Left lobe of liver (tissue), 2 donors: ENCODE measurements at regions not wholly inside any gene's neighbourhood (a gene's known extent, or its start where the extent isn't known, plus 50 kb on each side); places are given as distances from the start of the nearest gene placed in this dataset.
"Not testable (repeated sequence)": the region's sequence is repeated elsewhere in the genome, so short reads cannot be mapped to it uniquely, and the experiment has no call there.

Source experiments
- ATAC-seq: fragments of 200-7000 bp; cut with Tn5 transposase; one replicate; pipeline ENCODE4 v1.9.1; 2020; ENCODE audit warnings: mild to moderate bottlenecking, moderate library complexity
- DNase-seq: peaks from one replicate; pipeline ENCODE4 v3.0.0-alpha.2; 2020; ENCODE audit warnings: low spot score
- donor health status: DM: no; HTN: no; CAD: no; lungs with moderate emphysema.
- donor health status: DM: no; HTN: yes; CAD: no.

- no peak for ATAC-seq
- no peak for DNase-seq
Measured at GRCh38 chr18:11391661-11392060, 217.7 kb upstream of the SLC35G4 start.

GRCh38 chr18:11388755-11389680, 220.4 kb upstream of the SLC35G4 start:
- ATAC-seq: no peak
- no peak for DNase-seq

GRCh38 chr18:11387880-11388279, 221.5 kb upstream of the SLC35G4 start:
- peak; percentile 75 for DNase-seq

GRCh38 chr18:11383381-11383780, 226.0 kb upstream of the SLC35G4 start:
- ATAC-seq: no peak
- no peak for DNase-seq

More at GRCh38 chr18:11387880-11388279, 221.5 kb upstream of the SLC35G4 start:
- ATAC-seq: peak; percentile 97

GRCh38 chr18:11380968-11381367, 228.4 kb upstream of the SLC35G4 start:
- DNase-seq: no peak
- ATAC-seq: no peak

- no peak for ATAC-seq
Measured at GRCh38 chr18:11379660-11380059, 229.7 kb upstream of the SLC35G4 start.

GRCh38 chr18:11377766-11378540, 228.6 kb upstream of the PIEZO2 start:
- DNase-seq (no peak), ATAC-seq (no peak)

More at GRCh38 chr18:11379660-11380059, 229.7 kb upstream of the SLC35G4 start:
- DNase-seq: no peak

- DNase-seq (no peak), ATAC-seq (no peak)
Measured at GRCh38 chr18:11372163-11372562, 222.8 kb upstream of the PIEZO2 start.

- ATAC-seq: no peak
Measured at GRCh38 chr18:11369556-11369955, 220.2 kb upstream of the PIEZO2 start.

GRCh38 chr18:11368020-11368419, 218.7 kb upstream of the PIEZO2 start:
- DNase-seq (no peak), ATAC-seq (no peak)

More at GRCh38 chr18:11369556-11369955, 220.2 kb upstream of the PIEZO2 start:
- DNase-seq: no peak

GRCh38 chr18:11367351-11367750, 218.0 kb upstream of the PIEZO2 start:
- no peak for DNase-seq
- ATAC-seq: no peak

GRCh38 chr18:11366410-11366809, 217.0 kb upstream of the PIEZO2 start:
- no peak for DNase-seq
- ATAC-seq: no peak

- ATAC-seq: no peak
- DNase-seq: no peak
Measured at GRCh38 chr18:11362856-11363255, 213.5 kb upstream of the PIEZO2 start.

GRCh38 chr18:11361862-11362261, 212.5 kb upstream of the PIEZO2 start:
- ATAC-seq, DNase-seq: not testable (repeated sequence)

GRCh38 chr18:11357678-11358077, 208.3 kb upstream of the PIEZO2 start:
- no peak for ATAC-seq
- no peak for DNase-seq

GRCh38 chr18:11344576-11344975, 195.2 kb upstream of the PIEZO2 start:
- DNase-seq, ATAC-seq: not testable (repeated sequence)

- DNase-seq: no peak
- ATAC-seq: no peak
Measured at GRCh38 chr18:11343096-11343495, 193.7 kb upstream of the PIEZO2 start.

GRCh38 chr18:11342115-11342514, 192.7 kb upstream of the PIEZO2 start:
- not testable (repeated sequence) for ATAC-seq, DNase-seq

- DNase-seq (no peak), ATAC-seq (no peak)
Measured at GRCh38 chr18:11339188-11339775, 189.9 kb upstream of the PIEZO2 start.

- no peak for ATAC-seq
- no peak for DNase-seq
Measured at GRCh38 chr18:11336241-11336640, 186.9 kb upstream of the PIEZO2 start.

- ATAC-seq (no peak), DNase-seq (no peak)
Measured at GRCh38 chr18:11327391-11328009, 178.1 kb upstream of the PIEZO2 start.
